ENCODE measurements at regions not wholly inside any gene's neighbourhood (a gene's known extent, or its start where the extent isn't known, plus 50 kb on each side); places are given as distances from the start of the nearest gene placed in this dataset.

GRCh38 chrX:46208225-46208854 lies 336.9 kb downstream of the ZNF674 start:
- H4K20me1 ChIP-seq (ENCODE audit: insufficient read depth, low read length) = no peaks in the 10 kb centered on the region
- no peak overlapping the region for H3K4me2 ChIP-seq (ENCODE audit: low read length)
- H3K9me3 ChIP-seq (ENCODE audit: low read length) = no peaks in the 10 kb centered on the region
- H2AFZ ChIP-seq (ENCODE audit: low read length) = no peak overlapping the region
- H3K36me3 ChIP-seq (ENCODE audit: insufficient read depth, low read length) = no peaks in the 10 kb centered on the region
- H3K27me3 ChIP-seq (ENCODE audit: insufficient read depth, low read length) = no peaks in the 10 kb centered on the region
- no peaks in the 10 kb centered on the region for H3K79me2 ChIP-seq (ENCODE audit: insufficient read depth, low read length)
- TF ChIP-seq EZH2 (IDR thresholded peaks at IDR 0.05; ENCODE audit: borderline replicate concordance, low read length) = no peak
- TF ChIP-seq CTCF (IDR thresholded peaks at IDR 0.05; ENCODE audit: low read length) = no peak
- H3K27ac ChIP-seq (ENCODE audit: low read depth, low read length, poor library complexity, severe bottlenecking) = no peak overlapping the region
- H3K4me1 ChIP-seq (ENCODE audit: insufficient read depth, low read length, severe bottlenecking) = no peaks in the 10 kb centered on the region
- no peak overlapping the region for H3K4me3 ChIP-seq (ENCODE audit: low read depth, low read length, poor library complexity, severe bottlenecking)
- H3F3A ChIP-seq (ENCODE audit: insufficient read depth, low read length) = no peaks in the 10 kb centered on the region
- no peak overlapping the region for H3K9ac ChIP-seq (ENCODE audit: low read length)
- no peaks in the 10 kb centered on the region for H3K9me2 ChIP-seq (ENCODE audit: low read depth, low read length)

- Histone ChIP-seq H3K4me3 (ENCODE audit: low read depth, low read length, poor library complexity, severe bottlenecking) (no peak overlapping the region), H2AFZ (ENCODE audit: low read length) (no peak overlapping the region), H3K4me2 (ENCODE audit: low read length) (no peak overlapping the region), H4K20me1 (ENCODE audit: insufficient read depth, low read length) (no peaks in the 10 kb centered on the region), H3F3A (ENCODE audit: insufficient read depth, low read length) (no peaks in the 10 kb centered on the region), H3K27me3 (ENCODE audit: insufficient read depth, low read length) (no peaks in the 10 kb centered on the region), H3K36me3 (ENCODE audit: insufficient read depth, low read length) (no peaks in the 10 kb centered on the region), H3K79me2 (ENCODE audit: insufficient read depth, low read length) (no peaks in the 10 kb centered on the region), H3K9me3 (ENCODE audit: low read length) (no peaks in the 10 kb centered on the region), H3K4me1 (ENCODE audit: insufficient read depth, low read length, severe bottlenecking) (no peaks in the 10 kb centered on the region), H3K9ac (ENCODE audit: low read length) (no peak overlapping the region), H3K27ac (ENCODE audit: low read depth, low read length, poor library complexity, severe bottlenecking) (no peak overlapping the region), H3K9me2 (ENCODE audit: low read depth, low read length) (no peaks in the 10 kb centered on the region)
- no peak for TF ChIP-seq EZH2 (IDR thresholded peaks at IDR 0.05; ENCODE audit: borderline replicate concordance, low read length)
- TF ChIP-seq CTCF (IDR thresholded peaks at IDR 0.05; ENCODE audit: low read length) = no peak
Measured at GRCh38 chrX:46204721-46205422, 340.3 kb downstream of the ZNF674 start.

GRCh38 chrX:46202733-46203514 lies 342.3 kb downstream of the ZNF674 start:
- H3F3A ChIP-seq (ENCODE audit: insufficient read depth, low read length) = no peaks in the 10 kb centered on the region
- no peaks in the 10 kb centered on the region for H3K79me2 ChIP-seq (ENCODE audit: insufficient read depth, low read length)
- TF ChIP-seq CTCF (IDR thresholded peaks at IDR 0.05; ENCODE audit: low read length) (no peak), EZH2 (IDR thresholded peaks at IDR 0.05; ENCODE audit: borderline replicate concordance, low read length) (no peak)
- no peak overlapping the region for H3K4me2 ChIP-seq (ENCODE audit: low read length)
- no peaks in the 10 kb centered on the region for H3K9me2 ChIP-seq (ENCODE audit: low read depth, low read length)
- H2AFZ ChIP-seq (ENCODE audit: low read length) = no peak overlapping the region
- no peak overlapping the region for H3K9ac ChIP-seq (ENCODE audit: low read length)
- H3K4me1 ChIP-seq (ENCODE audit: insufficient read depth, low read length, severe bottlenecking) = no peaks in the 10 kb centered on the region
- no peaks in the 10 kb centered on the region for H4K20me1 ChIP-seq (ENCODE audit: insufficient read depth, low read length)
- no peaks in the 10 kb centered on the region for H3K9me3 ChIP-seq (ENCODE audit: low read length)
- H3K27me3 ChIP-seq (ENCODE audit: insufficient read depth, low read length) = no peaks in the 10 kb centered on the region
- H3K27ac ChIP-seq (ENCODE audit: low read depth, low read length, poor library complexity, severe bottlenecking) = no peak overlapping the region
- H3K4me3 ChIP-seq (ENCODE audit: low read depth, low read length, poor library complexity, severe bottlenecking) = no peak overlapping the region
- no peaks in the 10 kb centered on the region for H3K36me3 ChIP-seq (ENCODE audit: insufficient read depth, low read length)

Data from OCI-LY1 (cell line).